GM21528 (cell line): ENCODE measurements at regions not wholly inside any gene's neighbourhood (a gene's known extent, or its start where the extent isn't known, plus 50 kb on each side); places are given as distances from the start of the nearest gene placed in this dataset.
"Not testable (repeated sequence)": the region's sequence is repeated elsewhere in the genome, so short reads cannot be mapped to it uniquely, and the experiment has no call there.

Experiments used
- ATAC-seq: cut with Tn5 transposase; IDR thresholded peaks from one replicate; pipeline ENCODE4 v1.9.1; 2021; ENCODE audit warnings: mild to moderate bottlenecking, moderate library complexity; ENCODE audit not compliant: unreplicated experiment, low FRiP score

DNA sequence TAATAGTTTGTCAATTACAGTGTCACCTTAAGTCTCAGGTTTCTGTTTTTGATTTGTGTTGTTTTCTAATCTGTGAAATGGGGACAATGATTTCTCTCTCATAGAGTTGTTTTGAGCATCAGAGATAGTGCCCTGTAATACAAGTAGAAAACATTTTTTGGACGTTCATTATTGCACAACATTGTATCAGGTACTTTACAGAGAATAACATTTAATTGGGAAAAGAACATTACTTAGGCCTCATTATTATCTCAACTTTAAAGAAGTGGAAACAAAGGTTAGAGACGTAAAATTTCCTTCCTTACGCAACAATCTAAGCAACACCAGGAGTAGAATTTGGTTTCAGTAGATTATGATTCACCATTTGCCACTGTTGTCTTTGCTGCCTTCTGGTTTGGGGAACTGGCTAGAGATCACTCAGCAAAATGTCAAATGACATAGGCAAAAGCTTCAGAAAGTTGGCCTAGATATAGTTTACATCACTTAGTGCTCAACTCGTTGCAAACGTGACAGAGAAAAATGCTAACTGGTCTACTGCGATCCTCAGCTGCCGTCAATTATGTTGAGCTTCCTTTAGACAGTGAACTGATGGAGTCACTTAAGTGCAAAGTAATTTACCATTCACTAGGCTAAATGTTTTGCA is 1026.8 kb downstream of the CDH11 start:
- ATAC-seq: no peak

DNA sequence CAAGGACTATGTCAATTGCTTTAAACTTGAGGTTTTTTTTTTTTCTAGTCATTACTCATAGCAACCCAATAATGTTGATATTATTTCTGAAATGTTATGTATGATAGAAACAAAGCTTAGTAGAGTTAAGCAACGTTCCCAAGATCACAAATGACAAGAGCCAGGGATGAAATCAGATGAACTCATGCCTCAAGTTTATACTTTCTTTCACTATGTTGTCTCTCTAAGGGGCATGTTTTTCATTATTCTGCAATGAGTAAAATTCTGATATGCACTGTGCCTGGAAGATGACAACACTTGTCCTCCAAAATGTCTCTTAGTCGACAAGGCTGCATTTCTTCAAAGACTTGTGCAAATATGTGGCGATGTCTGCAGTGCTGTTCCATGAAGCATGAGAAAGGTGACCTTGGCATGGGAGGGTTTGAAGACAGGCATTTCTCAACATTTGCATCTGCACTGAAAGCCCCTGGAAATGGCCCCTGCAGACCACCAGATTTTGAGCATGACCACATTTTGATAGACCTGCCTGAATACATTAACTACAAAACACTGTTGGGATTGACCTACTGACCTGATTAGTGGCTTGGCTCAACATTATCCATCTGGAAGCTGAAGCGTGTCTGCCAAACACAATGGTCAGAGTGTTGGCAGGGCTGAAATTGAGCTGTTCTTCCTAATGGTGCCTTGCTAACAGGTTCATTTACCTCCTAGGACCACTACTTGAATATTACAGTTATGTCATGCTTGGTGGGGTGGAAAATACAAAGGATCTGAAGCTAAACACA is 1027.5 kb downstream of the CDH11 start:
- ATAC-seq: no peak

DNA sequence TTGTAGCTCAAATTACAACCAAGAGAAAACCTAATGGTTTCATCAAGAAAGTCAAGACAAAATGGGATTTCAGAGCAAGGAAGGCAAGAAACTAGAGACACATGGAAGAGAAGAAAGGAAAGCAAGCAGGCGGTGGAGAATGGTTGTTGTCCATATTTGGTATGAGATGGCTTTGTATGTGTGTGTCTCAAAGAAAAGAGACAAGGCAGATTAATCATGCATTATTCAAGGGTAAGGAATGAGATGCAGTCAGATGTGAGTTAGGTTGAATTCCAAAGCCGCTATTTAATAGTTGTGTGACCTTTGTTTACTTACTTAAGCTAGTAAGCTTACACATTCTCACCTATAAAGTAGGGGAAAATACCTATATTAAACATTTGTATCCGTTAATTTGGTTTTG is 1029.6 kb downstream of the CDH11 start:
- no peak for ATAC-seq

DNA sequence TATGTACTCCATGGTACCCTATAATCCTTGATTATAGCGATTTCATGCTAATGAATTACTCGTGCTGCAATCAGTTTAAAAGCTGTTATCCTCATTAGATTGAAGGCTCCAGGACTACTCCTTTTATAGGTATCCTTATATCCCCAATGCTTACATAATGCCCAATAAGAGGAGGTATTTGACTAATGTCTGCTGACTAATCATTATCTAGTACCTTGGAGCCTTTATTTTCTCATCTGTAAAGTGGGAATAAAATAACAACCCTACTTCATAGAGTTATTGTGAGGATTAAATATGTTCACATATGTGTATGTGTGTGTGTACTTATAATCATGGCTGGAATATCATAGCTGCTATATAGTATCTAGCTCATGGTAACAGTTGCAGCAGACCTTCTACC is 1031.5 kb downstream of the CDH11 start:
- ATAC-seq: no peak

DNA sequence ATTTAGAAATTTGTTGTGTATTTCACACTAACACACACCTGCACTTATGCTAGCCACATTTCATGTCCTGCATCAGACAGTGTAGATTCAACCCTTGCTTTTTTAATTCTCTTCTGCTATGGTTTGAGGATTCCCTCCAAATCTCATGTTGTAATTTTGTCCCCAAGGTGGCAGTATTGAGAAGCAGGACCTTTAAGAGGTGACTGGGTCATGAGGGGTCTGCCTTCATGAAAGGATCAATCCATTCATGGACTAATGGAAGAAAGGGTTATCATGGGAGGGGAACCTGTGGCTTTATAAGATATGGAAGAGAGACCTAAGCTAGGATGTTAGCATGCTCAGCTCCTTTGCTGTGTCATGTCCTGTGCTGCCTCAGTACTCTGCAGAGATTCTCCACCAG is 1032.2 kb downstream of the CDH11 start:
- ATAC-seq: no peak

GRCh38 chr16:64088838-64089237 is 1033.0 kb downstream of the CDH11 start:
- no peak for ATAC-seq

DNA sequence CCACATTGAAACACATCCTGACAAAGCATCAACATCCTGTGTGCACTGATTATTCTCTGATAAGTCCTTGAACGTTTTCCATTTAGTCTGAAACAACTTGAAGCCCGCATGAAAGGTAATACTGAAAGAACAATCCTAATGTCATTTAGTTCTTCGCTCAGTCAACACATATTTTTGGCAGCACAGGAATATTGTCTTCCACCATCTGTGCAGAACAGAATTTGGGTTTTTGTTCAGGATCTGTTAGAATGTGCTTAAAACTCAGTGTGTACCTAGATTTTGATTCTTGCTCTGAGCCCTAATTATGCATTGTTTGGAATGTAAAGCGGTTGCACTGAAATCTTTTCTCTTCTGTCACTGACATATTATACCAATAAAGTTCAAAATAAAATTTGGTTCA is 1036.6 kb downstream of the CDH11 start:
- no peak for ATAC-seq

DNA sequence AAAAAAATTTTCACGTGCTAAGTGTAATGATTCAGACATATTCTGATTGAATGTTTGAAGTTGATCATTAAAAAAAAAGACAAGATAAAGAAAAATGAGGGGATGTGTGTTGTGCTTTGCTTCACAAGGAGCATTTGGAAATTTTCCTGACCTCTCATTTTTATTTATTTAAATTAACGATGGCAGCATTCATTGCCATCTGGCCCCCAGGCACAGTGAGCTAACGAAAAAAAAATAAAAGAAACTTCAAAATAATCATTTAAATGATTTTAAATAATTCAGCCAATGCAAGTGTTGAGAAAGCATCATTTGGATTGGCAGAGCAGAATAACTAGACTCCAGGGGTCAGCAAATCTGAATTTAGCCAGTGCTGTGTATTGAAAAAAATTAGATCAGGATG is 1037.2 kb downstream of the CDH11 start:
- no peak for ATAC-seq

DNA sequence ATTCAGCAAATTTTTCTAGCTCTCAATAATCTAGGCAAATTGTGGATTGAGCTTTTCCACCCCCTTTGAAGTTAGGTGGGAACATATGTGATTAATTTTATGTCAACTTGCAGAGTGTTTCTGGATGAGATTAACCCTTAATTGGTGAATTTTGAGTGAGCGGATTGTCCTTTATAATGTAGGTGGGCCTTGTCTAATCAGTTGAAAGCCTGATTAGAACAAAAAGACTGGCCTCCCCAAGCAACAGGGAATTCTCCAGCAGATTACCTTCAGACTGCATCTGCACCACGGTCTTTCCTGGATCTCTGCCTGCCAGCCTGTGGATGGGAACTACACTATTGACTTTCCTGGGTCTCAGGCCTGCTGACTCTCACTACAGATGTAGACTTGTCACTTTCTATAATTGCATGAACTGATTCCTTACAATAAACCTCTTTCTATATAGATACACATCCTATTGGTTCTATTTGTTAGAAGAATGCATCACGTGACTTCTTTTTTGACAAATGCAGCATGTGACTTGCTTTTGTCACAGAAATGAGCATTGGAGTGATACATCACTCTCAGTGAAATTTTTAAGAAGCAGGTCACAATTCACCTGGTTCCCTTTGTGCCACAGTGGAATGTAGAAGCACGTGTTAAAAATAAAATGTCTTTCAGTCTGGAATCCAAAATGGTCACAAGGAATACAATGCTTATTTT is 1038.3 kb downstream of the CDH11 start:
- no peak for ATAC-seq

GRCh38 chr16:64077242-64077641 is 1044.6 kb downstream of the CDH11 start:
- ATAC-seq: no peak

- ATAC-seq: no peak
Observed at GRCh38 chr16:64074706-64075105, 1047.2 kb downstream of the CDH11 start.

DNA sequence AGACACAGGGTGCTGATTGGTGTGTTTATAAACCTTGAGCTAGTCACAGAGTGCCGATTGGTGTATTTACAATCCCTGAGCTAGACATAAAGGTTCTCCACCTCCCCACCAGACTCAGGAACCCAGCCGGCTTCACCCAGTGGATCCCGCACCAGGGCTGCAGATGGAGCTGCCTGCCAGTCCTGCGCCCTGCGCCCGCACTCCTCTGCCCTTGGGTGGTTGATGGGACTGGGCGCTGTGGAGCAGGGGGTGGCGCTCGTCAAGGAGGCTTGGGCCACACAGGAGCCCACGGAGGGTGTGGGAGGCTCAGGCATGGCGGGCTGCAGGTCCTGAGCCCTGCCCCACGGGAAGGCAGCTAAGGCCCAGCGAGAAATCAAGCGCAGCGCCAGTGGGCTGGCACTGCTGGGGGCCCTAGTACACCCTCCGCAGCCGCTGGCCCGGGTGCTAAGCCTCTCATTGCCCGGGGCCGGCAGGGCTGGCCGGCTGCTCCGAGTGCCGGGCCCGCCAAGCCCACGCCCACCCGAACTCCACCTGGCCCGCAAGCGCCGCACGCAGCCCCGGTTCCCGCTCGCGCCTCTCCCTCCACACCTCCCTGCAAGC is 1049.6 kb downstream of the CDH11 start:
- ATAC-seq: not testable (repeated sequence)

DNA sequence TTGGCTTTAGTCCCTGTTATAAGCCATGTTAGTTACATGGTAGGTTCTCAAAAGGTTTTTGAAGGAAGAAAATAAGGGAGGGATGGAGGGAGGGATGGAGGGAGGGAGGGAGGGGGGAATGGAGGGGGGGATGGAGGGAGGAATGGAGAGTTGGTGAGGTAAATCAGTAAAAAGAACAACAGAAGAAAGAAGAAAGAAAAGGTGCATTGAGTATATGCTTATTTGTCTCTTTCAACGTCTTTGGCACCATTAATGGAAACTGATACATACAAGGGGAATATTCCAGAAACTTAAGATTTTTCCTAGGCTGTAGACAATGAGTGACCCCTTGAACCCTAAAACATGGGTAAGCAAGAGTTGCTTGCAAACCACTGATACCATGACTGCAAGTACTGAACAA is 1056.3 kb downstream of the CDH11 start:
- no peak for ATAC-seq

DNA sequence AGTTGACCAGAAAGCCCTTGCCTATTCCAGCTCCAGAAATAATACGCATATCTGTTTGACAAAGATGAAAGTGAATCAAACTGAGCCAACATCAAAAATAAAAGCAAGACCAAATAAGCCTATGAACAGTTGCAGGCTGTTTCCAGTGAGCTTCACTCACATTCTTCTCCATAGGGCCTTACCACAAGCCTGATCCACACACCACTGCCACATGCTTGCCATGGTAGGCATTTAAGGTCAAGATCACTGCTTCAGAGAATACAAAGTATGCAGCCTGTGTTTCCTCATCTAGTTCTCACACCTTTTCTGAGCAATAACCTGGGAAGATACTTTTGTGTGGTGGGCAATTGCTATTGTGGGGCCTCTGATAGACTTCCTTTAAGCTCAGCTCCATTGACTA is 1060.2 kb downstream of the CDH11 start:
- ATAC-seq: no peak

DNA sequence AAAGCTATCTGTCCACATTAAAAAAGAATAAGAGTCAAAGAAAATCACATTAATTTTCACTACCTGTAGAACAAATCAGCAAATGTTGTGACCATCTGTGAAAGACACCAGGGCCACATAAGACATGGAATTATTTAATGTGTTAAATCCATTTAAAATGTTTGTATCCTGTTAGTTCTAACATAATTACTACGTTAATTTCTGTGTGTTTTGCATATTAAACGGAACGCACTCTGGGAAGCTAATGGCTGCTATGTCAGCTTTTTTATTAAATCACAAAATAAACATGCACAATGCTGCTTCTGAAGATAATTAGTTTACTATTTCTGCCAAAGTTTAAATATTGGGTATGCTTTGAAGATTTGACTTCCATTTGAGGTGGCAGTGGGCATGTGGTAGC is 1061.2 kb downstream of the CDH11 start:
- no peak for ATAC-seq

DNA sequence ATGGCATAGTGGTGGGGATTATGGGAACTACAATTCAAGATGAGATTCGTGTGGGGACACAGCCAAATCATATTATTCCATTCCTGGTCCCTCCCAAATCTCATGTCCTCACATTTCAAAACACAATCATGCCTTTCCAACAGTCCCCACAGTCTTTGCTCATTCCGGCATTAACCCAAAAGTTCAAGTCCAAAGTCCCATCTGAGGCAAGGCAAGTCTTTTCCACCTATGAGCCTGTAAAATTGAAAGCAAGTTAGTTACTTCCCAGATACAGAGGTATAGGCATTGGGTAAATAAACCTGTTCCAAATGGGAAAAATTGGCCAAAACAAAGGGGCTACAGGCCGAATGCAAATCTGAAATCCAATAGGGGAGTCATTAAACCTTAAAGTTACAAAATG is 1063.2 kb downstream of the CDH11 start:
- ATAC-seq: no peak

DNA sequence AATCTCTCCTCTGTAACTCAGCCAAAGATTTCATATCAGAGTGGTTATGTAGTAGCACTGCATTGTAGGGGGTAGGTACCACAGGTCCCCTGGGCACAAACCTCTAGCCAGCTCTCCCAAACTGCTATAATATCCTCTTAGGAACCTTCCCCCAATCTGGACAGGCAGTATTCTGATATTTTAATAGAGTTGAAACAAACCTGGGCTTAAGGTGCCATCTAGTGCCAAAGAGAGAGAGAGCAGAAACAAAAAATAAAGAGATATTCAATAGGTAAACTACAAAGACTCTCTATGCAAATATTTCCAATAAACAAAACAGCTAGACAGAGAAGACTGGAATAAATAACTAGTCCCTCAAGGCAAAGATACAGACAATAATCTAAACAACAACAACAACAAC is 1070.0 kb downstream of the CDH11 start:
- ATAC-seq: no peak

DNA sequence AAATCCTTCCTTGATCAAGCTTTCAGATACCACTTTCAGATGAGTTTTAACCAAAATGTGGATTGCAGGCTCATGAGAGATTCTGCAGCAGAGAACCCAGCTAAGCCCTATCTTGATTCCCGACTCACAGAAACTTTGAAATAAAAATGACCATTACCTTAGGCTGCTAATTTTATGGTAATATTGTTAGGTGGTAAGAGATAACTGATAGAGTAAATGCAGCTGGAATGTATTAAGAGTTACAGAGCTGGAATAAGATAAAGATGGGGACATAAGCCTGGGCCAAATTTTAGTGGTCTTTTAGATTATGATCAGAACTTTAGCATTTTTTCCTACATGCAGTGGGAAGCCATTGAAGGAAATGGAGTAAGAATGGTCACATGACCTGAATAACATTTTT is 1074.0 kb downstream of the CDH11 start:
- ATAC-seq: no peak

DNA sequence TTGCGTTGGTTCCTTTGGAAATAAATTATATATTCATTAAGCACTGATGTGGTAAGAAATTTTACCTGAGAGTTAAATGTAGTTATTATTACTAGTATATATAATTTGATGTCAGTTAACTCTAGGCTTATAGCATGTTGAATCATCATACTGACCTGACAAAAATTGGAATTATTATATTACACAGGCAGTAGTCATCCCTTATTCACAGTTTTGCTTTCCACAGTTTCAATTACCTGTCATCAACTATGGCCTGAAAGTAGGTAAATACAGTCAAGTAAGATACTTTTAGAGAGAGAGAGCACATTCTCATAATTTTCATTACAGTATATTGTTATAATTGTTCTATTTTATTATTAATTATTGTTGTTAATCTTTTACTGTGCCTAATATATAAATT is 1074.7 kb downstream of the CDH11 start:
- ATAC-seq: no peak

DNA sequence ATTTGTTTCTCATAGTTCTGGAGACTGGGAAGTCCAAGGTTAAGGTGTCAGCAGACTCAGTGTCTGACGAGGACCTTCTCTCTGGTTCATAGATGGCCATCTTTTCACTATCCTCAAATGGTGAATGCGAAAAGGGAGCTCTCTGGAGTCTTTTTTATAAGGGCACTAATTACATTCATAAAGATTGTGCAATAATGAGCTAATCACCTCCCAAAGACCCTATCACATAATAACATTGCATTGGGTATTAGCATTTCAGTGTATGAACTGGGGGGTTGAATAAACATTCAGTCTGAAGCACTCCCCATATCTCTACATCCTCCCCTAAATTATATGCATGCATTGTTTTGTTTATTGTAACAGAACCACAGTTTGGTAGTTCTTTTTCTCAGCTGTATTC is 1086.5 kb downstream of the CDH11 start:
- no peak for ATAC-seq

GRCh38 chr16:64019339-64019738 is 1102.5 kb downstream of the CDH11 start:
- ATAC-seq: no peak
